AG08396 (cell line): ENCODE measurements at regions not wholly inside any gene's neighbourhood (a gene's known extent, or its start where the extent isn't known, plus 50 kb on each side); places are given as distances from the start of the nearest gene placed in this dataset.

ENCODE experiments used
- DNase-seq: peaks from one replicate; pipeline ENCODE4 v3.0.0; 2012; ENCODE audit warnings: low spot score, mixed read lengths

- peak; percentile 84 for DNase-seq
These were observed 50.4 kb upstream of the CIBAR2 start for GRCh38 chr16:85162478-85163277.

DNA sequence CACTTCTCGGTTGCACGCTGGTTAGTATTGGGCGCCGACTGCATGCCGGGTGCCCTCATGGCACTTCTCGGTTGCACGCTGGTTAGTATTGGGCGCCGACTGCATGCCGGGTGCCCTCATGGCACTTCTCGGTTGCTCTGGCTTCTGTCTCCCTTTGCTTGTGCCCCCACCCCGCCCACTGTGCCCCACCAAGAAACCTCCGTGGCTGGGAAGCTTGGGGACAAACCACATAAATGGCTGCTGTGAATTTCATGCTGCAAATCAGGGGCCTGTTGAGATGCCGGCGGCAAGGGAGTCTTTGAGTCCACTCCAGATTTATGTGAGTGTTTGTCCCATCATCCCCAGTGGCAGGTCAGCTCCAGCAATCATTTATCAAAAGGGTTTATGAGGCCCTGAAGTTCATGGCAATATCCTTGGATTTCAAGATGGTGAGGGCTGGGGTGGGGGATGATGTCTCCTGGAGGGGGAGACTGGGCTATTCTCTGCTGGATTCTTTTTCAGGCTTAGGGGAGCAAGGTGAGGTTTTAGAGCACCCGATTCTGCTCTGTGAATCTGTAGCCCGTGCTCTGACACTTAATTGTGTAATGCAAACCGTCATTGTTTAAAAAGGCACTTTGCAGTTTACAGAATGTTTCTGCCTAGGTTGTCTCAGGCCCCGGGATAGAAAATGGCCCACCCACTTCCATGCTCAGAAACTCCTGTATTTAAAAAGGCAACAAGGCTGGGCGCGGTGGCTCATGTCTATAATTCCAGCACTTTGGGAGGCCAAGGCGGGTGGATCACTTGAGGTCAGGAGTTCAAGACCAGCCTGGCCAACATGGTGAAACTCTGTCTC lies 51.2 kb upstream of the CIBAR2 start:
- no peak for DNase-seq

GRCh38 chr16:85164431-85164830 lies 52.2 kb upstream of the CIBAR2 start:
- no peak for DNase-seq

DNA sequence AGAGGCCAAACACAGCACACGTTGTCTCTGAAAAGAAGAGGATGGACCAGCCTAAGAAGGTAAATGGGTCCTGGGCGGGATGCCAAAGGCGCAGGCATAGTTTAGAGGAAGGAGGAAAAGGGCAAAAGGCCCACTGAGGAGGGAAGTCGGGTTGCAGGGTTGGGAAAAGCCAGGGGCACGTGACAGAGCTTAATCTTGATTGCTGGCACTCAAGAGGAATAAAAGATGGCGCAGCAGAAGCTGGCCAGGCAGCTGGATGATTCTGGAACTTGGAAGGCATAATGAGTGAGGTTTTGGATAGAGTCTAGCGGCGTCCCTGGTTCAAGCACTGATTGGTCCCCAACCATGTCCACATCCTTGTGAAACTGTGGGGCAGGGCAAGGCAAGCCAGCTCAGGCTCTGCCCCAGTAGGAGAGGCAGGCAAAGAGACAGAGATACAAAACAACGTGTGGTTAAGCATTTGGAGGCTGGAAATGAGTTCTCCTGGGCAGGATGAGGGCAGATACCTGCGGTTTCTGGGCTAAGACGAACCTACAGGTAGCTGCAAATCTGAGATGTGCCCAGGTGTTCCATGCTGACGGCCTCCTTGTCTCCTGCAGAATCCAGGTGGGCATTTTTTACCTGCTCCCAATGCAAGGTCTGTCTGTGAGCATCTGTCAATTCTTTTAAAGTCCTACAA lies 52.7 kb upstream of the CIBAR2 start:
- no peak for DNase-seq

GRCh38 chr16:85165781-85166180 lies 53.5 kb upstream of the CIBAR2 start:
- DNase-seq: no peak

- no peak for DNase-seq
These were observed 54.0 kb upstream of the CIBAR2 start for GRCh38 chr16:85166281-85166680.

GRCh38 chr16:85166699-85167588 lies 54.7 kb upstream of the CIBAR2 start:
- no peak for DNase-seq

DNA sequence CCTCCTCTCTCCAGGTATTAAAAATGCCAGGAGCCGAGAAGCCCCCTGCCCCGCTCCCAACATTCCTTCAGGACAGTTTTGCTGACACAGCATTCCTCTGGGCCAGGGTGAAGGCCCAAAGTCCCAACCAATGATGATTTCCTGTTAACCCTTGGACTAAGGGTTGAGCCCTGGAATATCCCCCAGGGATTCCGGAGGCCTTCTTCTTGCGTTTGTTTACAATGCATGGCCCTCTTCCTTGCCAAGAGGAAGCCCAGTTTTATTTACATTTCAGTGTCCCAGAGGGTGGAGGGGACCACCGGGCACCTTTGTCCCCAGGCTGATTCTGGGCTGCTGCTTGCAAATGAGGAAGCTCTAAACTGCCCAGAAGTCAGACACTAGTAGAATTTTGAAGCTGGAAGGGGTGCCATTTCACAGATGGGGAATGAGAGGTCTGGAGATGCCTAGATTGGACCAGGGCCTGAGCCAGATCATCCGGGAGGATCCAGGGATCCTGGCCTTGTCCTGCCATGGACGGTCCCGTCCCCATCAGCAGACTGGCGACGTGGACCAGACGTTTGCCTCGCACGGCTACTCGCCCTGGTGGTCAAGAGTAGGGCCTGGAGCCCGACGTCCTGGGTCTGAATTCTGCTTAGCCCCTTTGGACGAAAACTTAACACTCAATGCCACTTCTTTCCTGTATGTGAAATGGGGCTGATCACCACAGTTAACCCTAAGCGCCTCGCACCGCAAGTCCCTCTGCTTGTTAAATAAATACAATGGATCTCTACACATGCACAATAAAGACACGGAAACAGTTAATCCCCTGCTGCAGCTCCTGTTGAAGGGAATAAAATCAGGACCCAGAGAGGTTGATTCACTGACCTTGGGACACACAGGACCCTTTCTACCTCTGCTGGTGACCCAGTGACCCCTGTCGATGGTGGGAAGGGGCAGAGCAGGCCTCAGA lies 55.6 kb upstream of the CIBAR2 start:
- DNase-seq: no peak

GRCh38 chr16:85168732-85169256 lies 56.5 kb upstream of the CIBAR2 start:
- DNase-seq: peak; percentile 93

DNA sequence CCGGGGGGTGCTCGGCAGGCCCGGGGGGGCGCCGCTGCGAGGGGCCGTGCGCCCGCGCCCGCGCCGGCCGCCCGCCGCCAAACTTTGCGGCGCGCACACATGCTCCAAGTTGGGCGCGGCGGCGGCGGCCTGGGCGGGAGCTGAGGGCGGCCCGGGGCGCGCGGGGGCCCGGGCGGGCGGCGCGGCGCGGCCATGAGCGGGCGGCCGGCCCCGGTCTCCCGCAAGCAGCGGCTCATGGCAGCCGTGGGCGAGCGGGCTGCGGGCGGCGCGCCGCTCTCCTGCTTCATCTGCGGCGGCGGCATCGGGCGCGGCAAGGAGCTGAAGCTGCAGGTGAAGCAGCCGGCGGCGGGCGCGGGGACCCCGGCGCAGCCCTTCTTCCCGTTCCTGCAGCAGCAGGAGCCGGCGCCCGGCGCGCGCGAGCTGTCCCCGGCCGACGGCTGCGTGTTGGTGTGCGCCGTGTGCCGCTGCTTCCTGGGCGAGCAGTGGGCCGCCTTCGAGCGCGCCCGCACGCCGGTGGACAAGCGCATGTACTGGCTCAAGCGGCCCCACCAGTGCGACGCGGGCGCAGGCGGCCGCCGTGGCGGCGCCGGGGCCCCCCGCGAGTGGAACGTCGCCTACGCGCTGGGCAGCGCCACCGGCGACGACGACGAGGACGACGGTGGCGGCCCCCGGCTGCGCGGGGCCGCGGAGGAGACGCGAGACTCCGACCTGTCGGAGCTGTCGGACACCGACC lies 57.2 kb upstream of the CIBAR2 start:
- DNase-seq: peak; percentile 66

DNA sequence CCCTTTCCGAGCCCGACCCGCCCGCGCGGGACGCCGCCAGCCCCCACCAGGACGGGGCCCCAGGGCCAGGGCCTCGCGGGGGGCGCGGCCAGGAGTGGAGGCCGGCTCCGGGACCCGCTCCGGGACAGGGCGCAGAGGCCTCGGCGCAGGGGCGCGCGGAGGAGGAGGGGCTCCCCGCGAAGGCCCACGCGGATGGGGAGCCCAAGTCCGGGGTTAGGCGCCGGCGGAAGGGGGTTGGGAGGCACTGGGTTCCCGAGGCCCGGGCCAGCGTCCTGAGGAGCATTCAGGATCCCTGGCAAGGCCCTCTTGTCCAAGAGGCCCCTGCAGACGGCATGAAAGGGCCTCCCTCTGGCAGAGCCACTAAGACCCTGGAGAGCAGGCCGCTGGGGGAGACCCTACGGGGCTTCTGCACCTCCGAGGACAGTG lies 57.8 kb upstream of the CIBAR2 start:
- DNase-seq: peak; percentile 27

DNA sequence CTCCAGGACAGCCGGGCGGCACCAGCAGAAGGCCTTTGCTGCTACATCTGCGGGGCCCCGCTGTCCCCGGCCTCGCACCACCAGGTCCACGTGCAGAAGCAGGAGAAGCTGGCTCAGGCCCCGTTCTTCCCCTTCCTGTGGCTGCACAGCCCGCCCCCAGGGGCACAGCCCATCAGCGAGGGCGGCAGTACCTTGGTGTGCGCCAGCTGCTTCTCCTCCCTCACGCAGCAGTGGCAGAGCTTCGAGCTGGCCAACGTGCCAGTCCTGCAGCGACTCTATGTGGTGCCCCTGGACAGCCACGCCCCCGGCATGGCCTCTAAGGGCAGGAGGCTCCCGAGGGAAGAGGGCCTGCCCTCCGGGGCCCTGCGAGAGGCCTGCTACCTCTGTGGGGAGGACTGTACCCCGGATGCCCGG lies 58.3 kb upstream of the CIBAR2 start:
- no peak for DNase-seq

- no peak for DNase-seq
These were observed 58.9 kb upstream of the CIBAR2 start for GRCh38 chr16:85171004-85171758.

- DNase-seq: peak; percentile 36
These were observed 59.6 kb upstream of the CIBAR2 start for GRCh38 chr16:85171759-85172454.

DNA sequence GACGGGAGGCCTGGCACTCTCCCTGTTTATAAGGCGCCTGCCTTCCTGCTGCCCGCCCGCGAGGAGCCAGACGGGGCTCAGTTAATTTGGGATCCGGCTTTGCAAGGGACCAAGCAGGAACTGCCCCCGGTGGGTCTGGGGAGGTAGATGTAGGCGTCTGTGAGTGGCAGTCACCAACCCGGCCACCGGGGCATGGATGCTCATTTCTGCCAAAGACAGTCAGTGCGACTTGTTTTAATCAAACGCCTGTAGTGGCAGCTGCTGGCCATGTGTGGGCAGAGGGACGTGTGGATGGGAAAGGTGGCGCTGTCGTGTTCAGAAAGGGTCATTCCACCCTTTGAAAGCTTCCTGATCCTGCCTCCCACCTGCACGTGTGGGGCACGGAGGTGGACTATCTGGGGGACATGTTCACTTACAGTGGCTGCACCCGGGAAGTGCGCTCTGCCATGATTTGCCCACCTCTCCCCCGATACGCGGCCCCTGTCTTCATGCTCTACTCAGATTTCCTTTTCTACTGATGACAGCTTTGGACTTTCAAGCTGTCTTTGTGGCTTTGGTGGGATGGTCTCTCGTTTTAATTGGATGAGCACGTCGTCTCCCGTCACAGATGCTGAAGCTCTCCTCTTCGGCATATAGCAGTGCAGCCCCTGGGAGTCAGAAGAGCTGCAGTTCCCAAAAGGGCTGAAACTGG lies 60.3 kb upstream of the CIBAR2 start:
- peak; percentile 60 for DNase-seq

GRCh38 chr16:85173146-85173980 lies 61.1 kb upstream of the CIBAR2 start:
- DNase-seq: peak; percentile 82
